Stimulated activated CD4-positive, alpha-beta T cell treated with anti-CD3 and anti-CD28 coated beads, TNF-alpha, amount 100 ng/mL, for 48 hours (primary cell): ENCODE measurements at regions not wholly inside any gene's neighbourhood (a gene's known extent, or its start where the extent isn't known, plus 50 kb on each side); places are given as distances from the start of the nearest gene placed in this dataset.
A peak's percentile ranks its signal among the peaks of the same experiment; 100 is the strongest.

Experiments used
- DNase-seq, 3 donors: peaks; one replicate each; pipeline ENCODE4 v3.0.0-alpha.2; 2020; ENCODE audit warnings: low read depth in 3 of 3

GRCh38 chr4:1512051-1512737 lies 106.0 kb upstream of the NKX1-1 start:
- DNase-seq, result no peak

GRCh38 chr4:1511441-1512041 lies 105.3 kb upstream of the NKX1-1 start:
- DNase-seq, result peak in 2 of 3 donors; percentile 18 to 31

GRCh38 chr4:1510931-1511330 lies 104.7 kb upstream of the NKX1-1 start:
- no peak for DNase-seq

- no peak for DNase-seq
These were observed 103.1 kb upstream of the NKX1-1 start for GRCh38 chr4:1509366-1509765.

GRCh38 chr4:1508161-1509160 lies 102.2 kb upstream of the NKX1-1 start:
- no peak for DNase-seq

GRCh38 chr4:1506956-1507721 lies 100.9 kb upstream of the NKX1-1 start:
- DNase-seq, result no peak

- DNase-seq, result no peak
These were observed 99.5 kb upstream of the NKX1-1 start for GRCh38 chr4:1505511-1506460.

- no peak for DNase-seq
These were observed 98.6 kb upstream of the NKX1-1 start for GRCh38 chr4:1504595-1505500.

- no peak for DNase-seq
These were observed 97.6 kb upstream of the NKX1-1 start for GRCh38 chr4:1503583-1504471.

- DNase-seq, result no peak
These were observed 96.7 kb upstream of the NKX1-1 start for GRCh38 chr4:1502976-1503375.

- no peak for DNase-seq
These were observed 96.3 kb upstream of the NKX1-1 start for GRCh38 chr4:1502501-1502886.

GRCh38 chr4:1501754-1502500 lies 95.7 kb upstream of the NKX1-1 start:
- DNase-seq, result no peak

- no peak for DNase-seq
These were observed 94.9 kb upstream of the NKX1-1 start for GRCh38 chr4:1500966-1501753.

- no peak for DNase-seq
These were observed 94.2 kb upstream of the NKX1-1 start for GRCh38 chr4:1500231-1500965.

- no peak for DNase-seq
These were observed 93.2 kb upstream of the NKX1-1 start for GRCh38 chr4:1499465-1499864.

GRCh38 chr4:1497189-1497801 lies 91.1 kb upstream of the NKX1-1 start:
- no peak for DNase-seq
